GM18498 (cell line): ENCODE measurements at regions not wholly inside any gene's neighbourhood (a gene's known extent, or its start where the extent isn't known, plus 50 kb on each side); places are given as distances from the start of the nearest gene placed in this dataset.

Experiments
- ATAC-seq: cut with Tn5 transposase; IDR thresholded peaks from one replicate; pipeline ENCODE4 v1.9.1; 2021; ENCODE audit warnings: mild to moderate bottlenecking, moderate library complexity; ENCODE audit not compliant: unreplicated experiment

DNA sequence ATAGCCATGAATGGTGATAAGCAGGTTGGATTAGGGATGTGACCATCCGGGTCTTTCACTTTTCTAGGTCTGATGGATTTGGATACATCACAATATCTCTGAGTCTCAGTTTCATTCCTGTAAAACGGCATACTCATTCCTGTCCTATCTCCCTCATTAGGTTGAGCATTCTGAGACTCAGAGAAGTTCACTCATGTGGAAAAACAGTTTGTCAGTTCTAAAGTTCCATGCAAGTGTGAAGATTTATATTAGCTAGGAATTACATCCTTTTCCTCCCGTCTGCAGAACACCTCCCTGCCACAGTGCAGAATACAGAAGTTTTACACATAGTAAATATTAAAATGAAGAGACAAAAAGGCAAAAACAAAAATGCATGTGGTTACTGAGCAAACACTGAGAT is 94.2 kb upstream of the SLC25A13 start:
- ATAC-seq, result no peak

DNA sequence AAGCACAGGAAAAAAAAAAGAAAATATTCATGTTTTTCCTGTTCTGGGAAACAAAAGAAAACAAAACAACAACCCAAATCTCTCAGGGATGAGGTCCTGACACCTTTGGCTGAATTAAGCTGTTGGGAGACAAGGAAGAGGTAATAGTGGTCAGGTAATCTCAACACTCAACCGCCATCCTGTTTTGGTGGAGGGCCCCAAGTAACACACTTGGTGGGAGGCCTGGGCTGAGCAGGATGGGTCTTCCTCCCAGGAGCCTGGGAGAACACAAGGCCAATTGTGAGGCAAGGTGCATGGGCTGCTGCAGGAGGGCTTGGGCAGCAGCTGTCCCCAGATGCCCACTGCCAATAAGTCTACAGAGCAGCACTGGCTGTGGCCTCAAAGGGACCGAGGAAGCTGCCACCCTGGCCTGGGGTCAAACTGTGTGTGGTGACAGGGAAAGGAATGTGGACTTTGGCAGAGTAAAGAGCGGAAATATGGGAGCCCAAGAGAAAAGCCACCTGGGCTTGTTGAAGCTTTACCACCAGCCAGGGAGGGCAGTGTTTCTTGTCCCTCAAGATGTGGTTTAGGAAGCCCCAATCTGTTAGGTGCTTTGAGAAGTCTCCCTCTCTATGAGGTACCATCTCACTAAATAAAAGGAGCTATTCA is 93.5 kb upstream of the SLC25A13 start:
- no peak for ATAC-seq

DNA sequence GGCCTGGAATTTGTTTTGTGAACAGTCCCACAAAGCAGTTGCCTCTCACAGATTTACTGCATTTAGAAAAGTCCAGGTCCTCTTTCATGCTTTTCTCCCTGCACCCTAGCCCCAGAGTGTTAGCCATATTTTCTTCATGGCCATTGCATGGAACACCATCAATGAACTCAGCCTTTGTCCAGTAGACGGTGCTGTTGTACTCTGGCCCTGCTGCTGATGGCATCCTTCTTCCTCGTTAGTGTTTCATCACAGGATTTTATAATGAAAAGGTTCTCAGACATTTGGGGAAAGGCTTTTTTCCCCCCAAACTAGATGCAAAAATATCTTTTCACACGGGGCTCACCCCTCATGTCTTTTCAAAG is 93.0 kb upstream of the SLC25A13 start:
- ATAC-seq, result no peak

DNA sequence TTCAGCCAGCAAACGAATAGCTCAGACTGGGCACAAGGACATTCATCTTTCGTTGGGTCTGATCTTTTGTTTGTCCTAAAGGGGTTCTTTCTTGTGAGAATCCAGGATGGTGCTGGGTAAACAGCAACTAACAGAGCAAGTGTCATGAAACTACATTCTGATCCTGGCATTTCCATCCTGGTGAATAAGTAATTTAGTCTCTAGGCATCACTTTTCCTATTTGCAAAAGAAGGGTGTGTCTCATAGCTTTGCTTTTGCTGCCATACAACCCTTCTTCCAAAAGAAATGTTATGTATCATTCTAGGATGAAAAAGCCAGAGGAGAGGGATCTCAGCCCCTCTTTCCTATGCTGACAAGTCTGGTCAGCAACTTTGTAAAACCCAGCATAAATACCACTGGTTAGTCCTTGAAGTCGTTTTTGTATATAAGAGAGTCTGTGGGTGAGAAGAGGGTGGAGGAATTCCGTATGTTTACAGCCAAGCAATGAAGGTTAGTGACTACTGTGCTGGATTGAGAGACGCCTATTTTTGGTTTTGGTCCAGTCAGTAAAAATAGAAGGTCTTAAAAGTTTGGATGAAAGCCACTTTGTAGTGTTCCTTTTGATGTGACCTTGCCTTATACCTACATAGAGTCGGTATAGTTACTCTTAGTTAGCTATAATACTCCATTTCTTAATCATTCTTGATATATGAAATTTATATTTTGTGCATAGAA is 88.4 kb upstream of the SLC25A13 start:
- no peak for ATAC-seq

DNA sequence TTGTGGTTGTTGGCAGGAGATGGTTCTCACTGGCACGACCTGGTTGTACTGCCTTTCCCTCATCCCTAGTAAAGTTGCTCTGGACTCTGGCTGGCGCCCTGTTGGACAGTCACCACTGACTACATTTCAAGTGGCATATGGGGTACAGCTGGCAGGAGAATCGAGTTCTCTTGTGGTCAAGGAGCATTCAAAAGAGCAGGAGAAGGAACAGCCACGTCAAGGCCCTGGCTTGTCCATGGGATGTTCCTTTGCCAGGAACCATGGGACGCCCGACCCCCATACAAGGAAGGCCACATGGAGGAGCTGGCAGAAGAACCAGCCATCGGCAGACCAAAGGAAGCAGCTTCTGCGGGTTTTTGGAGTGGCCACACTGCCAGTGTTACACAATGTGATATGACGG is 87.0 kb upstream of the SLC25A13 start:
- no peak for ATAC-seq

DNA sequence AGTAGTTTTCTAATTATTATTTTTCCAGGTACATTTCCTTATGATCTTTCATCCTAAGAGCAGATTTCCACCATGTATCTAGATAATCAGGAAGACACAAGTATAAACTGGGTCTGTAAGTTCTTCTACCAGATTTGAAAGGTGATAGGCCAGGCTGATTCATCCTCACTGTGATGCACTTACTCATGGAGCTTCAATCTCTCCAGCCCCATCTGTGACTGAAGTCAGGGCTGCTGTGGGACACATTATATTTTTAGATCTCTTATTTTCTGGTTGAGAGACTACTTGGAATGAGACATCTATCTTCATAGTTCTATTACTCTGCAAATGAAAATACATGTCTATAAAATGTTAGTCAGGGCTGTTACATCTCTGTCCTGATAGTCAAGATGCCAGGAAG is 85.5 kb upstream of the SLC25A13 start:
- no peak for ATAC-seq

DNA sequence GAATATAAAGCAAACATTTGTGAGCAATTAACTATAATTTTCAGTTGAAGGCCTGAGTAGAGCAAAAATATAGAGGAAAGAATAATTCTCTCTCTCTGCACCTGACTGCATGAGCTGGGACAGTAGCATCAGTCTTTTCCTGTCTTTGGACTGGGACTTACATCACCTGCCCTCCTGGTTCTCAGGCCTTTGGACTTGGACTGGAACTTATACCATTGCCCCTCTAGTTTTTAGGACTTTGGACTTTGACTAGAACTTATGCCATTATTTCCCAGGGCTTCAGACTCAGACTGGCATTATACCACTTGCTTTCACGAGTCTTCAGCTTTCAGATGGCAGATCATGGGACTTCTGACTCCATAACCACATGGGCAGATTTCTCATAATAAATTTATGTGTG is 81.0 kb upstream of the SLC25A13 start:
- no peak for ATAC-seq

DNA sequence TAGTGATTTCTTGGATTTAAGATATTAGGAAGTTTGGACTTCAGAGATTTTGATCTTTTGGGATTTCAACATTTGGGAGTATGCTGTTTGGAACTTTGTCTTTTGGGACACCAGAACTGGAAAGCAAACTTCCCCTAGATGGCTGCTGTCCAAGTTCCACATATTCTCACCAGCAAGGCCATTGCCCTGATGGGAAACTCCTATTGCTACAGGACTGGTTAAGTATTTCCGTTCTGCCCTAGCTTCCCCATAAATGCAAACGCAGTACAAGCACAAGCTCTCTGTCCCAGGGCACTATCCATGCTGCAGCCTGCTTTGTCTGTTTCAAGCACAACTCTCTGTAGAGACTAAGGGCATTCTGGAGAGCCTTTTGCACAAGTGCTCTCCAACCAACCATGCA is 79.3 kb upstream of the SLC25A13 start:
- ATAC-seq, result no peak

DNA sequence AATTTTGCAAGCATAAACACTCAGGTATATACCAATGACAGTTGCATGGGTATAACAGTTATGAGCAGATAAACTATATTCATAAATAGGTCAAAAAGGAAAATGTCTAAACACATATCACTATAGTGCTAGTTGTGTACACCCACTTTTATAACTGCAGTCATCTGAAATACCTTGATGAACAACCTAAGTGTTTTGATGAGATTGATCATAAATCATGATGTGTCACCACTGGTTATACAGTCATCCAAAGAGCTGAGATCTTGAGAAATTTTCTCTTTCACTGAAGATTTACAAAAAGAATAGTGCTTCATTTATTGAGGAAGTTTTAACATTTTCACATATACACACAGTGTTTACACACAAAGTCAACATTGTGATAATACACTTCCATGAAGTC is 78.6 kb upstream of the SLC25A13 start:
- no peak for ATAC-seq

DNA sequence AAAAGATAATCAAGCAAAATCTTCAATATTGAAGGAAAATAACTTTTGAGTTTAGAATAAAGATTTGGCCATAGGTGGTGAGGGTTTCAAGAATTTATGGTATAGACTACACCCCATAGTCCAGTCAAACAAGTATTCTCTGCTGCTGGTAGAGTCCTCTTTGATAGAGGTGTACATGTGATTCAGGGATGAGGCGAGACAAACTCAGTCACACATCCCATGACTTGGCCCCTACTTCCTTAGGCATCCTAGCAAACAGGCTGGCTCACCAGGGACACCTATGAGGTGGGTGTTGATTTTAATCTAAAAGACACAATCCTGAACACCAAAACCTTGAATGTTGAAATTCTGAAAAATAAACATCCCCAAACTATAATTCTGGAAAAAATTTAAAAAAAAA is 78.1 kb upstream of the SLC25A13 start:
- ATAC-seq, result no peak

DNA sequence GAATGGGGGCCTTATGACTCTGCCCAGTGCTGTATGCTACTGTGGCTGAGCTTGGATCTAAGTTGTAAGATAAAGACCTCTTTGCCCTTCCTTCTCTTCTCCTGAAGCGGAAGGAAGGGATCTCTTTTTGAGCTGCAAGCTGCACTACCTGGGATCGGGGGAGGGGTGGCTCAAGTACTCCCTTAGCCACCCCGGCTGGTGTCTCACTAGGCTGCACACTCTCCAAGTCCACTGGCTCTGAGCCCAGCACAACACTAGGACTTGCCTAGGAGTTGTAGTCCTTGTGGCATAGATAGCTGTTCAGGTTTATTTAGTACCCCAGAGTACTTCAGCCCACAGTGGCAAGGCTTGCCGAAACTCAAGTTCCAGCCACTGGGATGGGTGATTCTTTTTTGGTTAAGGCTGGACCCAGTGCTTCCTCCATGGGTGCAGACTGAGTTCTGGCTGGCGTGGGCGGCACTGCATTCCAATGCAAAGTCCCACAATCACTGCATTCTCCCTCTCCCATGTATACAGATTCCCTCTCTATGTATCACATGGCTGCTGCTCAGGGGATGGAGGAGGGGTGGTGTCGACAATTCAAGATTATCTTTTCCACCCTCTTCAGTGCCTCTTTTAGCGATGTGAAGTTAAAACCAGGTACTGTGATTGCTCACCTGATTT is 76.2 kb upstream of the SLC25A13 start:
- ATAC-seq, result no peak

DNA sequence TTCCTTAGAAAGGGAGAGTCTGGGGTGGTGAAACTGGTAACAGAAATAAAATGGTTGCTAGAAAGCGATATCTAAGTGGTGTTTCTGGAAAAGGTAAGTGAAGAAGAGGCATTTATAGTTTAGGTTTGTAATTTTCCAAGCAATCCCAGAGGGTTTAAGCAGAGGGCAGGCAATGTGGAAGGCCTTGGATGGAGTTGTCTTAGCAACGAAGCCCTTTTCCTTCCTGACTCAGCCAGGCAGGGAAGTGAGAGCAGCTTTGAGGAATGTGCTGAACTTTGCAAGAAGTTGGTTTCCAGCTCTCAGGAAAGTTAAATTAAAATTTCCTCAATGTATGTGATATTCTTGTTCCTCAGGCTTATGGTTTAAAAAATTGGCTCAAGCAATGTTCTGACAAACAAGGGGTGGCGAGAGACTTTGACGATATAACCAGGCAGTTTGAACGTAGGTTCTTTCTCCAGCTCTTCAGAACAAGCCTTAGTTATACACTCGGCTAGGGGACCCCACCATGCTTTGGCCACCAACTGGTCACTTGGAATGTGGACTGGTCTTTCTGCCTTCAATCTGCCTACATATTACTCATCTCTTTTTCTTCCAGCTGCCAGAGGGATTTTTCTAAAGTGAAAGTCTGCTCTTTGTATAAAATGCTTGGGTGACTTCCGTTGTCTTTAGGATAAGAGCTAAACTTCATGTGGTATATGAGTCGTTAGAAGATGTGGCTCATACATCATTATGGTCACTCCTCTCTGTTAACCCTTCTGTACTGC is 66.9 kb upstream of the SLC25A13 start:
- no peak for ATAC-seq

DNA sequence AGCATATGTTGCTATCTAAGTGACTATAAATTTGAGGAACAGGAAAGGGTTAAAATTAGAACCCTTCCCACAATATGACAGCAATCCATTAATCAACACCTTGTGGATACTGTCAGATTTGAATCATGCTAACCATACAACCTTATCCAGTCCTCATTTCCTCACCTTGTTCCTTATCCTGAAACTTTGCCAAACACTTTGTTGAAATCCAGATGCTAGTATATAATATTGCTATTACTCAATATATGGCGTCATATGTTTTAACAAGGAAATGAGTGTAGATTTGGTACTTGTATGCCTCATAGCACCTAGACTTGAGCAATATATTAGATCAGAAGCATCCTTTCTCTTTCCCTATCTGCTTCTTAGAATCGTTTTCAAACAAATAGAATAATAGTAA is 66.3 kb upstream of the SLC25A13 start:
- no peak for ATAC-seq

DNA sequence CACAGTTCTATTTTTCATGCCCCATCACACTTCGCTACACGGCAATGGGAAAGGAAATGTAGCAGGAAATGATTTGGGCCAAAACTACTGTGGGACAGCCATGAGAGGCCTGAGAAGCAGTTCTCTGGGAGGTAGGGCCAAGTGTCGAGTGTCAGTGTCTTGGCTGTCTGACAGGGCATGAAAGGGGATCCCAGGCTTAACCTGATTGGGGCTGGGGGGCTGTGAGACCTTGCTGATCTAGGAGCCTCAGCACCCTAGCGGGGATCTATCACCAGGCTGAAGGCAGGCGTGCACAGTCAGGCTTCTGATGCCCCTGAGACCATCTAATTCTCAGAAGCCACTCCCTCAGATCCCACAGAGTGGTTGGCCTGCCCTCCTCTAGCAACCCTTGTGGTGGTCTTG is 58.2 kb upstream of the SLC25A13 start:
- no peak for ATAC-seq

DNA sequence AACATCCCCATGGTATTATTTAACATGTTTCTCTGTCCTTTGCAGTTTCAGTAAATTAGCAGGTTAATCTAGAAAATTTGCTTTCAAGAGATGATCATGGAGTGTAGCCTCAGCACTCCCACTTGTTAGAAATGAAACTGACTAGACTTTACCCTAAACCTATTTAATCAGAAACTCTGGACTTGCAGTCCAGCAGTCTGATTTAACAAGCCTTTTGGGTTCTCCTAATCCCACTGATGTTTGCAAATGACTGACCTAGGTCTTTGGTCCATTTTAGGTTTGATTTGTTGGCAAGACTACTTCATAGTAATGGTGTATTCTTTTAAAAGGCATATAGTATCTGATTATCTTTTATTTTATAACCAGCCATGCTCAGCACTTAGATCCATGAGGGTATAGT is 55.5 kb upstream of the SLC25A13 start:
- ATAC-seq, result no peak
